NOMO-1 treated with DMSO at 0.1 percent for 48 hours (cell line): ENCODE measurements at regions not wholly inside any gene's neighbourhood (a gene's known extent, or its start where the extent isn't known, plus 50 kb on each side); places are given as distances from the start of the nearest gene placed in this dataset.

ENCODE experiments used
- DNase-seq: peaks from one replicate; lab custom pipeline; 2025; ENCODE audit not compliant: unreplicated experiment; lab: John Stamatoyannopoulos, UW

- no peak for DNase-seq
These were observed 243.6 kb downstream of the SIPA1L2 start for GRCh38 chr1:232386294-232386693.

GRCh38 chr1:232385221-232385620, 244.7 kb downstream of the SIPA1L2 start:
- no peak for DNase-seq

- DNase-seq = no peak
These were observed 245.6 kb downstream of the SIPA1L2 start for GRCh38 chr1:232384171-232384883.

GRCh38 chr1:232383455-232384123, 246.3 kb downstream of the SIPA1L2 start:
- DNase-seq = no peak

GRCh38 chr1:232382671-232383070, 247.3 kb downstream of the SIPA1L2 start:
- no peak for DNase-seq

- DNase-seq = no peak
These were observed 248.4 kb downstream of the SIPA1L2 start for GRCh38 chr1:232381394-232382100.

- DNase-seq = no peak
These were observed 249.3 kb downstream of the SIPA1L2 start for GRCh38 chr1:232380596-232380995.

- no peak for DNase-seq
These were observed 249.8 kb downstream of the SIPA1L2 start for GRCh38 chr1:232380131-232380530.

GRCh38 chr1:232379063-232379434, 250.9 kb downstream of the SIPA1L2 start:
- no peak for DNase-seq

- no peak for DNase-seq
These were observed 251.5 kb downstream of the SIPA1L2 start for GRCh38 chr1:232378266-232379062.

- no peak for DNase-seq
These were observed 252.5 kb downstream of the SIPA1L2 start for GRCh38 chr1:232377494-232377770.

GRCh38 chr1:232376632-232377493, 253.1 kb downstream of the SIPA1L2 start:
- no peak for DNase-seq

- DNase-seq = no peak
These were observed 257.0 kb downstream of the SIPA1L2 start for GRCh38 chr1:232372841-232373440.

- no peak for DNase-seq
These were observed 257.5 kb downstream of the SIPA1L2 start for GRCh38 chr1:232372431-232372830.

- DNase-seq = no peak
These were observed 260.3 kb downstream of the SIPA1L2 start for GRCh38 chr1:232369451-232370296.

- DNase-seq = no peak
These were observed 261.1 kb downstream of the SIPA1L2 start for GRCh38 chr1:232368821-232369321.

- no peak for DNase-seq
These were observed 262.6 kb downstream of the SIPA1L2 start for GRCh38 chr1:232367293-232367692.

GRCh38 chr1:232364654-232365382, 265.1 kb downstream of the SIPA1L2 start:
- DNase-seq = no peak
